ENCODE measurements at regions not wholly inside any gene's neighbourhood (a gene's known extent, or its start where the extent isn't known, plus 50 kb on each side); places are given as distances from the start of the nearest gene placed in this dataset.
A peak's percentile ranks its signal among the peaks of the same experiment; 100 is the strongest.

DNA sequence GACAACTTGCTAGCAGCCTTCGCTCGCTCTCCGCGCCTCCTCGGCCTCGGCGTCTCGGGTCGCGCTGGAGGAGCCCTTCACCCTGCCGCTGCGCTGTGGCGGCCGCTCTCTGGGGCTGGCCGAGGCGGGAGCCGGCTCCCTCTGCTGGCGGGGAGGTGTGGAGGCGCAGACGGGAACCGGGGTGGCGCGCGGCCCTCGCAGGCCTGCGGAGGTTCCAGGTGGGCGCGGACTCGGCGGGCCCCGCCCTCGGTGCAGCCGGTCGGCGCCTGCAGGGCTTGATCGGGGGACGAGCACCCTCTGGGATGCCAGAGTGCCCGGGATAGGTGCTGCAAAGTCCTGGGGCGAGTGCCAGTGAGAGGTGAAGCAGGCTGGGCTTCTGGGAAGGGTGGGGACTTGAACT lies 989.9 kb downstream of the ROBO2 start:
- no peak overlapping the region for H3T11ph ChIP-seq (ENCODE audit: low read length)
- H3K27ac ChIP-seq (ENCODE audit: insufficient read length, low read depth, low read length) = no peak overlapping the region
- no peaks in the 10 kb centered on the region for H4K20me1 ChIP-seq (ENCODE audit: control insufficient read depth, insufficient read depth, insufficient read length)
- H3K79me1 ChIP-seq (ENCODE audit: insufficient read depth, low read depth, low read length, poor library complexity, severe bottlenecking) = no peaks in the 10 kb centered on the region
- no peak overlapping the region for H4K91ac ChIP-seq (ENCODE audit: insufficient read length, low read depth, low read length)
- H2AK5ac ChIP-seq (ENCODE audit: insufficient read length, low read length) = no peak overlapping the region
- no peak overlapping the region for H3K4ac ChIP-seq (ENCODE audit: low read depth, low read length)
- H4K8ac ChIP-seq (replicated peaks; ENCODE audit: insufficient read length, low read depth, low read length) = no peak overlapping the region
- H2AFZ ChIP-seq (ENCODE audit: low read length) = no peak overlapping the region
- no peak overlapping the region for H4K5ac ChIP-seq (ENCODE audit: insufficient read length, low read depth, low read length)
- no peak overlapping the region for H2BK5ac ChIP-seq (ENCODE audit: insufficient read length, low read length)
- no peak overlapping the region for H3K9ac ChIP-seq (ENCODE audit: extremely low read depth, insufficient read length, low read length)
- Mint-ChIP-seq H3K4me3 (no peak overlapping the region), H3K27me3 (ENCODE audit: low read depth) (no peaks in the 10 kb centered on the region), H3K27ac (no peak overlapping the region), H3K9me3 (peaks cover 0 to 2% of the 10 kb centered on the region in 2 experiments; a peak in 1 of 5 replicates), H3K4me1 (no peaks in the 10 kb centered on the region), H3K36me3 (ENCODE audit: insufficient read depth in 1 of 3, low read depth in 3 of 3) (peaks cover 0 to 3% (median 0%) of the 10 kb centered on the region in 3 experiments; a peak in 1 of 7 replicates)
- no peak overlapping the region for H2BK20ac ChIP-seq (ENCODE audit: low read depth, low read length, poor library complexity, severe bottlenecking)
- no peak overlapping the region for H2BK120ac ChIP-seq (ENCODE audit: low read depth, low read length, poor library complexity, severe bottlenecking)
- H2BK12ac ChIP-seq (ENCODE audit: insufficient read length, low read depth, low read length) = no peak overlapping the region
- no peak overlapping the region for H3K14ac ChIP-seq (ENCODE audit: insufficient read depth, low read length)
- H3K56ac ChIP-seq (ENCODE audit: insufficient read length, low read depth, low read length) = no peak overlapping the region
- H3K79me2 ChIP-seq (ENCODE audit: insufficient read depth, low read length) = no peaks in the 10 kb centered on the region
- no peaks in the 10 kb centered on the region for H3K4me1 ChIP-seq (ENCODE audit: insufficient read depth, low read length)
- TF ChIP-seq, protein P1, sequence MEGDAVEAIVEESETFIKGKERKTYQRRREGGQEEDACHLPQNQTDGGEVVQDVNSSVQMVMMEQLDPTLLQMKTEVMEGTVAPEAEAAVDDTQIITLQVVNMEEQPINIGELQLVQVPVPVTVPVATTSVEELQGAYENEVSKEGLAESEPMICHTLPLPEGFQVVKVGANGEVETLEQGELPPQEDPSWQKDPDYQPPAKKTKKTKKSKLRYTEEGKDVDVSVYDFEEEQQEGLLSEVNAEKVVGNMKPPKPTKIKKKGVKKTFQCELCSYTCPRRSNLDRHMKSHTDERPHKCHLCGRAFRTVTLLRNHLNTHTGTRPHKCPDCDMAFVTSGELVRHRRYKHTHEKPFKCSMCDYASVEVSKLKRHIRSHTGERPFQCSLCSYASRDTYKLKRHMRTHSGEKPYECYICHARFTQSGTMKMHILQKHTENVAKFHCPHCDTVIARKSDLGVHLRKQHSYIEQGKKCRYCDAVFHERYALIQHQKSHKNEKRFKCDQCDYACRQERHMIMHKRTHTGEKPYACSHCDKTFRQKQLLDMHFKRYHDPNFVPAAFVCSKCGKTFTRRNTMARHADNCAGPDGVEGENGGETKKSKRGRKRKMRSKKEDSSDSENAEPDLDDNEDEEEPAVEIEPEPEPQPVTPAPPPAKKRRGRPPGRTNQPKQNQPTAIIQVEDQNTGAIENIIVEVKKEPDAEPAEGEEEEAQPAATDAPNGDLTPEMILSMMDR (conservative IDR thresholded peaks at IDR 0.05) = peak; percentile 41; the same call in 2 of the 3 replicates
- H3K27me3 ChIP-seq (ENCODE audit: insufficient read depth, low read length) = no peaks in the 10 kb centered on the region
- H3K18ac ChIP-seq (ENCODE audit: insufficient read length, low read depth, low read length) = no peak overlapping the region
- H3K23me2 ChIP-seq (ENCODE audit: insufficient read length, low read depth, low read length, poor library complexity, severe bottlenecking) = no peaks in the 10 kb centered on the region
- WGBS (ENCODE audit: extremely low coverage, insufficient read length, low lambda C conversion rate) = no CpG with 5 or more reads among the region's 39 CpGs
- peak; percentile 46 for DNase-seq
- no peak overlapping the region for H2BK15ac ChIP-seq (ENCODE audit: low read depth, low read length)
- H3K4me2 ChIP-seq (ENCODE audit: insufficient read depth, insufficient read length, low read length) = no peak overlapping the region
- H3K23ac ChIP-seq (ENCODE audit: insufficient read length, low read depth, low read length) = no peak overlapping the region
- no peaks in the 10 kb centered on the region for H3K9me3 ChIP-seq (ENCODE audit: control insufficient read depth, low read depth, low read length)
